GM23248 (cell line): ENCODE measurements at regions not wholly inside any gene's neighbourhood (a gene's known extent, or its start where the extent isn't known, plus 50 kb on each side); places are given as distances from the start of the nearest gene placed in this dataset.

Experiments
- EZH2 ChIP-seq: fragments of 200-600 bp; sonication (generic); IDR thresholded peaks from 2 replicates; pipeline ENCODE4 v1.6.1; 2018; ENCODE audit warnings: antibody characterized with exemption, mild to moderate bottlenecking; ENCODE audit not compliant: insufficient read depth, poor library complexity, severe bottlenecking
- EZH2phosphoT487 ChIP-seq: fragments of 200-600 bp; sonication (generic); IDR thresholded peaks from 2 replicates; pipeline ENCODE4 v1.6.1; 2018; ENCODE audit warnings: antibody characterized with exemption, moderate library complexity, mild to moderate bottlenecking, low read depth; ENCODE audit not compliant: insufficient read depth

- TF ChIP-seq EZH2 (no peak), EZH2phosphoT487 (no peak)
Observed at GRCh38 chr14:58797010-58797429, 159.3 kb downstream of the DACT1 start.
